ENCODE measurements at regions not wholly inside any gene's neighbourhood (a gene's known extent, or its start where the extent isn't known, plus 50 kb on each side); places are given as distances from the start of the nearest gene placed in this dataset.

GRCh38 chr1:81715391-81715790 lies 85.3 kb upstream of the ADGRL2 start:
- Histone ChIP-seq H3K4me1 (no peaks in the 10 kb centered on the region), H3K4me3 (no peak overlapping the region), H3K27ac (no peak overlapping the region), H3K36me3 (no peaks in the 10 kb centered on the region), H3K27me3 (no peaks in the 10 kb centered on the region), H3K9me3 (no peaks in the 10 kb centered on the region)
- no peak for DNase-seq
- 92 to 95% methylated on average over 3 of the region's 3 CpGs for WGBS, 2 donors
- TF ChIP-seq CTCF (IDR thresholded peaks at IDR 0.05): no peak
- no peak for TF ChIP-seq POLR2AphosphoS5 (IDR thresholded peaks at IDR 0.05)
- no peak for TF ChIP-seq POLR2A (IDR thresholded peaks at IDR 0.05)
- TF ChIP-seq EP300 (IDR thresholded peaks at IDR 0.05): no peak
- intact Hi-C loops (cut with DNase I): no loop called here

- Histone ChIP-seq H3K4me1 (no peaks in the 10 kb centered on the region), H3K4me3 (no peak overlapping the region), H3K36me3 (no peaks in the 10 kb centered on the region), H3K9me3 (no peaks in the 10 kb centered on the region), H3K27me3 (no peaks in the 10 kb centered on the region), H3K27ac (no peak overlapping the region)
- intact Hi-C loops (cut with DNase I): no loop called here
- no peak for DNase-seq
- TF ChIP-seq CTCF (IDR thresholded peaks at IDR 0.05) (no peak), POLR2A (IDR thresholded peaks at IDR 0.05) (no peak), EP300 (IDR thresholded peaks at IDR 0.05) (no peak), POLR2AphosphoS5 (IDR thresholded peaks at IDR 0.05) (no peak)
These were observed 86.1 kb upstream of the ADGRL2 start for GRCh38 chr1:81714636-81715035.

GRCh38 chr1:81712425-81712824 lies 88.3 kb upstream of the ADGRL2 start:
- no peak overlapping the region for H3K4me3 ChIP-seq
- no peak for DNase-seq
- no peaks in the 10 kb centered on the region for H3K36me3 ChIP-seq
- H3K4me1 ChIP-seq: no peaks in the 10 kb centered on the region
- H3K9me3 ChIP-seq: no peaks in the 10 kb centered on the region
- no peak overlapping the region for H3K27ac ChIP-seq
- H3K27me3 ChIP-seq: no peaks in the 10 kb centered on the region
- TF ChIP-seq EP300 (IDR thresholded peaks at IDR 0.05) (no peak), POLR2A (IDR thresholded peaks at IDR 0.05) (no peak), POLR2AphosphoS5 (IDR thresholded peaks at IDR 0.05) (no peak), CTCF (IDR thresholded peaks at IDR 0.05) (no peak)
- WGBS, 2 donors: 87 to 93% methylated on average over 3 of the region's 3 CpGs
- intact Hi-C loops (cut with DNase I): no loop called here

GRCh38 chr1:81710857-81711256 lies 89.9 kb upstream of the ADGRL2 start:
- no peak for DNase-seq
- Histone ChIP-seq H3K36me3 (no peaks in the 10 kb centered on the region), H3K27ac (no peak overlapping the region), H3K4me1 (no peaks in the 10 kb centered on the region), H3K4me3 (no peak overlapping the region), H3K27me3 (no peaks in the 10 kb centered on the region), H3K9me3 (no peaks in the 10 kb centered on the region)
- WGBS, 2 donors: 92 to 94% methylated on average over 2 of the region's 2 CpGs
- intact Hi-C loops (cut with DNase I): no loop called here
- TF ChIP-seq CTCF (IDR thresholded peaks at IDR 0.05): no peak
- TF ChIP-seq POLR2AphosphoS5 (IDR thresholded peaks at IDR 0.05): no peak
- TF ChIP-seq POLR2A (IDR thresholded peaks at IDR 0.05): no peak
- TF ChIP-seq EP300 (IDR thresholded peaks at IDR 0.05): no peak

- Histone ChIP-seq H3K4me1 (peaks cover 0 to 6% (median 0%) of the 10 kb centered on the region in 4 donors), H3K9me3 (no peaks in the 10 kb centered on the region), H3K27ac (no peak overlapping the region), H3K4me3 (no peak overlapping the region), H3K36me3 (no peaks in the 10 kb centered on the region), H3K27me3 (no peaks in the 10 kb centered on the region)
- 48 to 63% methylated on average over 1 of the region's 1 CpG for WGBS, 2 donors
- intact Hi-C loops (cut with DNase I): no loop called here
- no peak for DNase-seq
- no peak for TF ChIP-seq POLR2AphosphoS5 (IDR thresholded peaks at IDR 0.05)
- no peak for TF ChIP-seq POLR2A (IDR thresholded peaks at IDR 0.05)
- TF ChIP-seq CTCF (IDR thresholded peaks at IDR 0.05): no peak
- no peak for TF ChIP-seq EP300 (IDR thresholded peaks at IDR 0.05)
These were observed 92.5 kb upstream of the ADGRL2 start for GRCh38 chr1:81708250-81708649.

All from sigmoid colon (tissue), 6 donors.